HUES64 (cell line): ENCODE measurements at regions not wholly inside any gene's neighbourhood (a gene's known extent, or its start where the extent isn't known, plus 50 kb on each side); places are given as distances from the start of the nearest gene placed in this dataset.
"Not testable (repeated sequence)": the region's sequence is repeated elsewhere in the genome, so short reads cannot be mapped to it uniquely, and the experiment has no call there.

Experiments
- H3K27ac ChIP-seq: 2 replicates; pipeline ENCODE4 v1.7.0; 2013; ENCODE audit warnings: low read depth, low read length, inconsistent platforms
- H3K27me3 ChIP-seq: 2 replicates; pipeline ENCODE4 v1.6.1; 2013; ENCODE audit warnings: mild to moderate bottlenecking, low read length; ENCODE audit not compliant: insufficient read depth
- H3K36me3 ChIP-seq: 2 replicates; pipeline ENCODE4 v1.6.1; 2013; ENCODE audit warnings: mild to moderate bottlenecking, low read length; ENCODE audit not compliant: insufficient read depth
- H3K4me1 ChIP-seq: 2 replicates; pipeline ENCODE4 v1.6.1; 2013; ENCODE audit warnings: mild to moderate bottlenecking, low read length, moderate library complexity; ENCODE audit not compliant: insufficient read depth
- H3K4me3 ChIP-seq: 2 replicates; pipeline ENCODE4 v1.5.1; 2013; ENCODE audit warnings: mild to moderate bottlenecking, low read length, moderate library complexity
- H3K9ac ChIP-seq: 2 replicates; pipeline ENCODE4 v1.6.1; 2013; ENCODE audit warnings: mild to moderate bottlenecking, low read depth, low read length
- H3K9me3 ChIP-seq: 2 replicates; pipeline ENCODE4 v1.6.1; 2013; ENCODE audit warnings: low read depth, low read length; ENCODE audit not compliant: insufficient read depth
- WGBS: fragments of 150-250, 120-280 bp; methylation state at CpG from one replicate; pipeline ENCODE4 v1.1.7; 2013; ENCODE audit warnings: missing lambda C conversion rate; 5-methylcytosine and 5-hydroxymethylcytosine counted together

GRCh38 chr7:98753176-98753575, 116.6 kb downstream of the TMEM130 start:
- Histone ChIP-seq H3K9ac (no peak overlapping the region), H3K27ac (no peak overlapping the region), H3K4me1 (no peaks in the 10 kb centered on the region), H3K4me3 (no peak overlapping the region), H3K27me3 (no peaks in the 10 kb centered on the region), H3K36me3 (no peaks in the 10 kb centered on the region), H3K9me3 (no peaks in the 10 kb centered on the region)
- 92% methylated on average over 7 of the region's 7 CpGs for WGBS

DNA sequence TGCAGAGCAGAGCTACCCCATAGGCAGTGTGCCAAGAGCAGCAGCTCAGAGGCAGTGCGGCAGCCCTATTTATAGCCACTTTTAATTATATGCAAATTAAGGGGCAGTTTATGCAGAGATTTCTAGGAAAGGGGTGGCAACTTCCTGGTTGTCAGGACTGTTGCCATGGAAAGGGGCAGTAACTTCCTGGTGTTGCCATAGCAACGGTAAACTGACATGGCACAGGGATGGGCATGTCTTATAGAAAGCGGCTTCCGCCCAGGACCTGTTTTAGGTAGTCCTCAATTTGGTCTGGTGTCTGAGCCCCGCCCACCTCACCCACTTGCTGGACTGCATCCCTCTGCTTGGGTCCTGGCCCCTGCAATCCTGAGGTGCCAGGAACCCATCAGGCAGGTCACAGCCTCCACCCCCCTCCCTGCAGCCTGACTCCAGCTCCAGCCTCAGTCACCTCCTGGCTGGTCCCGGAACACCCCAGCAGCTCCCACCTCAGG, 115.8 kb downstream of the TMEM130 start:
- no peak overlapping the region for H3K27ac ChIP-seq
- H3K4me3 ChIP-seq: no peak overlapping the region
- H3K27me3 ChIP-seq: no peaks in the 10 kb centered on the region
- H3K36me3 ChIP-seq: no peaks in the 10 kb centered on the region
- no peak overlapping the region for H3K9ac ChIP-seq
- no peaks in the 10 kb centered on the region for H3K9me3 ChIP-seq
- WGBS: 82% methylated on average over 6 of the region's 6 CpGs
- no peaks in the 10 kb centered on the region for H3K4me1 ChIP-seq

DNA sequence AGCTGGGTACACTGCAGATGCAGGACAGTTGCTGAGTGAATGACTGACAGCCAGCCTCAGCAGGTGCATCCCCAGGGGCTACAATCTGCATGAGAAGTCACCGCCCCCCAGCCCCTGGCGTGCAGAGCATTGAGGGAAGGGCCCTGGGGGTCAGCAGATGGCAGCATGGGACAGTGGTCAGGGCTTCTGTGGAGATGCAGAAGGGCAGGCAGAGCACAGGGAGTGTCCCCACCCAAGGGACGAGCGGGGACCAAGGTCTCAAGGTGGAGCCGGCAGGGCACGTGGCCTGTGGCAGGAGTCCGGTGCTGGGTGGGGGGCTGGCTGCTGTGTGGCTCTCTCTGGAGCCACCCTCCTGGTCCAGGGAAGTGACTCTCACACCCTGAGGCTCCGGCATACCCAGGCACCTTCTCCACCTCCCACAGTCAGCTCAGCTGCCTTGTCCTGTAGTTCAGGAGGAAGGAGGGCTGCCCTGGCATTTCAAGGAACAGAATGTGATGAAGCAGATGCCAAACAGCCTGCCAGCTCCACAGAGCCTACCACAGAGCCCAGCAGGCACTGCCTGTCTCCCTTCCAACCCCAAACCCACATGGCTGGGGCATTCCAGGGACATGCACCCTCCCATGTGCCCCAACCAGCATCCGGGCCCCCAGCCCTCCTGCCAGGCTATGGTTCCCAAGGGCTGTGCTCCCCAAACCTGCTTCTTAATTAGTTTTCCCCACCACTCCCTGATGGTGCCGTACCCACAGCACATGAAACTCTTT, 114.5 kb downstream of the TMEM130 start:
- Histone ChIP-seq H3K36me3 (no peaks in the 10 kb centered on the region), H3K9ac (no peak overlapping the region), H3K4me3 (no peak overlapping the region), H3K27me3 (no peaks in the 10 kb centered on the region), H3K9me3 (no peaks in the 10 kb centered on the region), H3K4me1 (no peaks in the 10 kb centered on the region), H3K27ac (no peak overlapping the region)
- WGBS: 56% methylated on average over 10 of the region's 10 CpGs

GRCh38 chr7:98758157-98758556, 111.7 kb downstream of the TMEM130 start:
- H3K4me3 ChIP-seq: no peak overlapping the region
- 95% methylated on average over 5 of the region's 5 CpGs for WGBS
- no peaks in the 10 kb centered on the region for H3K36me3 ChIP-seq
- no peaks in the 10 kb centered on the region for H3K9me3 ChIP-seq
- H3K4me1 ChIP-seq: no peaks in the 10 kb centered on the region
- H3K9ac ChIP-seq: no peak overlapping the region
- H3K27ac ChIP-seq: no peak overlapping the region
- no peaks in the 10 kb centered on the region for H3K27me3 ChIP-seq

DNA sequence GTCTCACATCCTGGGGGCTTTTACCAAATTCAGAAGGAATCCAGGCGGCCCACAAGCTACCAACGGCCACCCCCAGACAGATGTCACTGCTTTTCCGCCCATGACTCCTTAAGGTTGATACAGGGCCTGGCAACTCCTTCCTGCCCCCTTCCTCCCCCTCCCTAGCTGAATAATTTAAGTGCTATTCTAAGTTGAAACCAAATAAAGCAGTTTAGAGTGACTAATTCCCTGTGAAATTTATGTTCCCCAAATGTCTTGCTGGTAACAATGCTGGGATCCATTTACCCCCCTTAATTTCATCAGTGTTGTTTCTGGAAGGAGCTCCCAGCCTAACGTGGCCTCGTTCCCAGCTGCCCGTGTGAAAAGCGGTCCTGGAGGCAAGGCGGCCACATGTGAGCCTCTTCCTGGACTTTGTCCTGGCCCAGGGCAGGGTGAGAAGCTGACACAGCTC, 109.6 kb downstream of the TMEM130 start:
- Histone ChIP-seq H3K4me3 (no peak overlapping the region), H3K9ac (no peak overlapping the region), H3K36me3 (no peaks in the 10 kb centered on the region), H3K27me3 (no peaks in the 10 kb centered on the region), H3K9me3 (no peaks in the 10 kb centered on the region), H3K27ac (no peak overlapping the region), H3K4me1 (no peaks in the 10 kb centered on the region)
- 88% methylated on average over 8 of the region's 8 CpGs for WGBS

GRCh38 chr7:98761225-98761624, 108.6 kb downstream of the TMEM130 start:
- H3K36me3 ChIP-seq: no peaks in the 10 kb centered on the region

DNA sequence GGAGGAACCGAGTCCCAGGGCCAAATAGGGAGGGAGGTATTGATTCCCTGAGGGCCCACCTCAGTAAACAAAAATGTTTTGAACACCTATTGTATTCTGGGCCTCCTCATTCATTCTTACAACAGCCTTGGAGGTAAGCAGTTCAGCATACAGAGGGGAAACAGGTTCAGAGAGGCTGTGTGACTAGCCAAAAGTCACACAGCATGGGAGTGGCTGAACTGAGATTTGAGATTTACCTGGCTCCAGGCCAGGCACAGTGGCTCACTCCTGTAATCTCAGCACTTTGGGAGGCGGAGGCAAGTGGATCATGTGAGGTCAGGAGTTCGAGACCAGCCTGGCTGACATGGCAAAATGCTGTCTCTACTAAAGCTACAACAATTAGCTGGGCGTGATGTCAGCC, 107.2 kb downstream of the TMEM130 start:
- no peak overlapping the region for H3K27ac ChIP-seq
- H3K9me3 ChIP-seq: no peaks in the 10 kb centered on the region
- 86% methylated on average over 4 of the region's 4 CpGs for WGBS

More at GRCh38 chr7:98761225-98761624, 108.6 kb downstream of the TMEM130 start:
- H3K4me1 ChIP-seq: no peaks in the 10 kb centered on the region
- H3K4me3 ChIP-seq: no peak overlapping the region
- H3K27me3 ChIP-seq: no peaks in the 10 kb centered on the region
- no peak overlapping the region for H3K9ac ChIP-seq
- H3K27ac ChIP-seq: no peak overlapping the region
- no peaks in the 10 kb centered on the region for H3K9me3 ChIP-seq
- WGBS: 88% methylated on average over 1 of the region's 1 CpG

DNA sequence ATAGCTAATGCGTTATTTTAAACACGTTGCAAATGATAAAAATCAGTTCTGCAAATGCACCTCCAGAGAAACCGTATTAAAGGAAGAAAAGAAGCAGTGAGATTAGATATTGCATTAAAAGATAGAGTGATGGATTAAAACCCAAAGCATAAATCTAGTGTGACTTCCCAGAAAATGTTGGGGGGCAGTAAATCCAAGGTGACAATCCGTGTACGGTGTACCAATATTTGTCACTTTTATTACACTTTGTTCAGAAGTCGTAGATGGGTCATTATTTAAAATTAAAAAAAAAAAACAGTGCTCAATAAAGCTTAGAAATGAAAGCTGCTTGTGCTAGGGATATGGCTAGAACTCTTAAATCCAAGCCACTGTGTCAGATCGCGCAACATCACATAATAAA, 106.4 kb downstream of the TMEM130 start:
- Histone ChIP-seq H3K27me3 (no peaks in the 10 kb centered on the region), H3K27ac (no peak overlapping the region), H3K9me3 (no peaks in the 10 kb centered on the region), H3K4me1 (no peaks in the 10 kb centered on the region), H3K4me3 (no peak overlapping the region), H3K9ac (no peak overlapping the region), H3K36me3 (no peaks in the 10 kb centered on the region)
- WGBS: 93% methylated on average over 8 of the region's 8 CpGs

More for the DNA sequence above, 107.2 kb downstream of the TMEM130 start:
- H3K9ac ChIP-seq: no peak overlapping the region
- H3K4me1 ChIP-seq: no peaks in the 10 kb centered on the region
- no peaks in the 10 kb centered on the region for H3K36me3 ChIP-seq
- H3K27me3 ChIP-seq: no peaks in the 10 kb centered on the region
- no peak overlapping the region for H3K4me3 ChIP-seq

GRCh38 chr7:98764946-98765345, 104.9 kb downstream of the TMEM130 start:
- no peaks in the 10 kb centered on the region for H3K4me1 ChIP-seq
- no peak overlapping the region for H3K4me3 ChIP-seq
- H3K9me3 ChIP-seq: no peaks in the 10 kb centered on the region
- no peak overlapping the region for H3K9ac ChIP-seq
- 86% methylated on average over 8 of the region's 8 CpGs for WGBS
- H3K27ac ChIP-seq: no peak overlapping the region
- no peaks in the 10 kb centered on the region for H3K27me3 ChIP-seq
- no peaks in the 10 kb centered on the region for H3K36me3 ChIP-seq

GRCh38 chr7:98770085-98770484, 99.7 kb downstream of the TMEM130 start:
- H3K4me1 ChIP-seq, H3K27me3 ChIP-seq, H3K27ac ChIP-seq, H3K4me3 ChIP-seq, H3K9ac ChIP-seq, H3K9me3 ChIP-seq, H3K36me3 ChIP-seq: not testable (repeated sequence)
- WGBS: 93% methylated on average over 5 of the region's 5 CpGs

DNA sequence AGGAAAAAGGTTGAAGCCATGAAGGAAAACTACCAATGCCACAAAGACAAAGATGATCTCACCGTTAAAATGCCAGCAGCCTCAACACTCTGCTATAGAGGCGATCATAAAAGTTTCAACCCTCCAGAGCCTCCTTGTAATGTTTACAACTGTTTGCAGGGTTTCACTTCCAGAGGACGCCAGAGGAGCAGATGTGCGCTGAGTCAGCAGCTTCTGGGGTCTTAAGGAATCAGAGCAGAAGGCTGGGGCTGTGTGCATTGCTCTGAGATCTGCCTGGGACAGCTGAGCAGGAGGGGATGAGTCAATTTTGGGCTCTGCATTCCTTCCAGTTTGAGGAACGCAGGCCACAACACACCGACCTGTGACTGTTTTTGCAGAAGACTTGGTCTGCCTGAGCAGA, 98.3 kb downstream of the TMEM130 start:
- H3K4me3 ChIP-seq: peak overlapping the region; percentile 27
- peaks cover 7% of the 10 kb centered on the region; the same call in 1 of the 2 replicates for H3K4me1 ChIP-seq
- H3K9ac ChIP-seq: no peak overlapping the region
- 27% methylated on average over 6 of the region's 6 CpGs for WGBS
- no peak overlapping the region; the same call in 1 of the 2 replicates for H3K27ac ChIP-seq
- no peaks in the 10 kb centered on the region for H3K9me3 ChIP-seq
- no peaks in the 10 kb centered on the region for H3K36me3 ChIP-seq
- H3K27me3 ChIP-seq: peaks cover 10% of the 10 kb centered on the region; the same call in 1 of the 2 replicates
